CD4-positive, alpha-beta T cell treated with Interleukin-17A for 1 hour (primary cell): ENCODE measurements at regions not wholly inside any gene's neighbourhood (a gene's known extent, or its start where the extent isn't known, plus 50 kb on each side); places are given as distances from the start of the nearest gene placed in this dataset.
"Not testable (repeated sequence)": the region's sequence is repeated elsewhere in the genome, so short reads cannot be mapped to it uniquely, and the experiment has no call there.

Experiments
- DNase-seq: peaks from one replicate; pipeline ENCODE4 v3.0.0-alpha.2; 2020

- DNase-seq: no peak
Measured at GRCh38 chr9:110066929-110067716, 140.8 kb downstream of the C9orf152 start.

- DNase-seq: no peak
Measured at GRCh38 chr9:110068212-110068611, 139.7 kb downstream of the C9orf152 start.

- no peak for DNase-seq
Measured at GRCh38 chr9:110069326-110070248, 138.4 kb downstream of the C9orf152 start.

- DNase-seq: no peak
Measured at GRCh38 chr9:110072597-110073355, 135.2 kb downstream of the C9orf152 start.

- DNase-seq: no peak
Measured at GRCh38 chr9:110073356-110073905, 134.5 kb downstream of the C9orf152 start.

- DNase-seq: no peak
Measured at GRCh38 chr9:110076894-110077725, 130.8 kb downstream of the C9orf152 start.

- DNase-seq: no peak
Measured at GRCh38 chr9:110077925-110078324, 130.0 kb downstream of the C9orf152 start.

- DNase-seq: no peak
Measured at GRCh38 chr9:110078604-110079003, 129.4 kb downstream of the C9orf152 start.

- DNase-seq: no peak
Measured at GRCh38 chr9:110081395-110081794, 126.6 kb downstream of the C9orf152 start.

GRCh38 chr9:110083866-110084265 is 124.1 kb downstream of the C9orf152 start:
- no peak for DNase-seq

- DNase-seq: no peak
Measured at GRCh38 chr9:110086537-110086936, 121.4 kb downstream of the C9orf152 start.

GRCh38 chr9:110087605-110088004 is 120.4 kb downstream of the C9orf152 start:
- DNase-seq: no peak

- no peak for DNase-seq
Measured at GRCh38 chr9:110088099-110088498, 119.9 kb downstream of the C9orf152 start.

- no peak for DNase-seq
Measured at GRCh38 chr9:110089681-110090370, 118.1 kb downstream of the C9orf152 start.

- no peak for DNase-seq
Measured at GRCh38 chr9:110092792-110093191, 115.2 kb downstream of the C9orf152 start.

GRCh38 chr9:110093417-110093816 is 114.5 kb downstream of the C9orf152 start:
- no peak for DNase-seq

- DNase-seq: no peak
Measured at GRCh38 chr9:110093871-110094270, 114.1 kb downstream of the C9orf152 start.

GRCh38 chr9:110095161-110095595 is 112.8 kb downstream of the C9orf152 start:
- no peak for DNase-seq

- DNase-seq: no peak
Measured at GRCh38 chr9:110095776-110096175, 112.2 kb downstream of the C9orf152 start.

GRCh38 chr9:110096674-110097073 is 111.3 kb downstream of the C9orf152 start:
- DNase-seq: not testable (repeated sequence)
